Mesendoderm (in vitro differentiated cells): ENCODE measurements at regions not wholly inside any gene's neighbourhood (a gene's known extent, or its start where the extent isn't known, plus 50 kb on each side); places are given as distances from the start of the nearest gene placed in this dataset.
"Not testable (repeated sequence)": the region's sequence is repeated elsewhere in the genome, so short reads cannot be mapped to it uniquely, and the experiment has no call there.

Experiments
- DNase-seq: peaks from one replicate; pipeline ENCODE4 v3.0.0; 2013
- H2AK5ac ChIP-seq: 2 replicates; pipeline ENCODE4 v1.6.1; 2013; ENCODE audit warnings: low read length, inconsistent platforms
- H2BK120ac ChIP-seq: 2 replicates; pipeline ENCODE4 v1.6.1; 2013; ENCODE audit warnings: low read depth, mild to moderate bottlenecking, low read length, moderate library complexity, mixed read lengths
- H2BK15ac ChIP-seq: replicated peaks from 2 replicates; pipeline ENCODE4 v1.6.1; 2013; ENCODE audit warnings: low read depth, mild to moderate bottlenecking, moderate library complexity
- H2BK5ac ChIP-seq: 2 replicates; pipeline ENCODE4 v1.6.1; 2013; ENCODE audit warnings: low read length, inconsistent platforms
- H3K18ac ChIP-seq: 2 replicates; pipeline ENCODE4 v1.6.1; 2013; ENCODE audit warnings: mild to moderate bottlenecking, low read length, mixed read lengths
- H3K23ac ChIP-seq: one replicate; pipeline ENCODE4 v1.6.1; 2013; ENCODE audit warnings: low read length
- H3K27ac ChIP-seq: 2 replicates; pipeline ENCODE4 v1.5.1; 2013; ENCODE audit warnings: low read depth, mild to moderate bottlenecking, inconsistent platforms, low read length, moderate library complexity
- H3K27me3 ChIP-seq: 2 replicates; pipeline ENCODE4 v1.6.1; 2013; ENCODE audit warnings: low read length, control low read depth, mild to moderate bottlenecking, inconsistent platforms; ENCODE audit not compliant: insufficient read depth, poor library complexity
- H3K36me3 ChIP-seq: 2 replicates; pipeline ENCODE4 v1.6.1; 2013; ENCODE audit warnings: low read length, inconsistent platforms; ENCODE audit not compliant: control insufficient read depth, insufficient read depth
- H3K4ac ChIP-seq: one replicate; pipeline ENCODE4 v1.6.1; 2013; ENCODE audit warnings: low read depth, mild to moderate bottlenecking, low read length, moderate library complexity
- H3K4me1 ChIP-seq: 2 replicates; pipeline ENCODE4 v1.6.1; 2013; ENCODE audit warnings: low read depth, low read length, inconsistent platforms; ENCODE audit not compliant: control insufficient read depth
- H3K4me2 ChIP-seq: 2 replicates; pipeline ENCODE4 v1.6.1; 2013; ENCODE audit warnings: low read length
- H3K4me3 ChIP-seq: 2 replicates; pipeline ENCODE4 v1.5.1; 2013; ENCODE audit warnings: mild to moderate bottlenecking, low read length
- H3K56ac ChIP-seq: one replicate; pipeline ENCODE4 v1.6.1; 2013; ENCODE audit warnings: low read length
- H3K79me1 ChIP-seq: 2 replicates; pipeline ENCODE4 v1.6.1; 2013; ENCODE audit warnings: low read length, inconsistent platforms
- H3K79me2 ChIP-seq: 2 replicates; pipeline ENCODE4 v1.6.1; 2013; ENCODE audit warnings: mild to moderate bottlenecking, low read length; ENCODE audit not compliant: control insufficient read depth, insufficient read depth
- H3K9ac ChIP-seq: 2 replicates; pipeline ENCODE4 v1.6.1; 2013; ENCODE audit warnings: low read length, inconsistent platforms
- H4K5ac ChIP-seq: one replicate; pipeline ENCODE4 v1.6.1; 2013; ENCODE audit warnings: low read length
- H4K8ac ChIP-seq: one replicate; pipeline ENCODE4 v1.6.1; 2013; ENCODE audit warnings: low read depth, mild to moderate bottlenecking, control low read depth, low read length, moderate library complexity
- WGBS: extraction: QIAGEN DNeasy Blood & Tissue Kit; methylation state at CpG from one replicate; pipeline ENCODE4 v1.1.7; 2013; ENCODE audit warnings: low lambda C conversion rate, missing lambda C conversion rate; ENCODE audit not compliant: insufficient coverage; ENCODE audit errors: extremely low coverage; 5-methylcytosine and 5-hydroxymethylcytosine counted together

- not testable (repeated sequence) for H2AK5ac ChIP-seq, H3K4me1 ChIP-seq, H4K8ac ChIP-seq, H3K27me3 ChIP-seq, H2BK5ac ChIP-seq, H3K56ac ChIP-seq, H3K79me1 ChIP-seq, H4K5ac ChIP-seq, H3K23ac ChIP-seq, H3K79me2 ChIP-seq, H3K4ac ChIP-seq, H3K4me3 ChIP-seq, DNase-seq, H2BK120ac ChIP-seq, H3K9ac ChIP-seq, H2BK15ac ChIP-seq, H3K18ac ChIP-seq, H3K4me2 ChIP-seq, H3K27ac ChIP-seq, H3K36me3 ChIP-seq
- WGBS = no CpG with 5 or more reads among the region's 25 CpGs
These were observed 277.2 kb upstream of the PLGLB2 start for GRCh38 chr2:87470381-87471380.

- DNase-seq, H4K5ac ChIP-seq, H2BK15ac ChIP-seq, H3K18ac ChIP-seq, H3K4me1 ChIP-seq, H4K8ac ChIP-seq, H2BK120ac ChIP-seq, H3K79me1 ChIP-seq, H2AK5ac ChIP-seq, H3K4me2 ChIP-seq, H3K56ac ChIP-seq, H3K79me2 ChIP-seq, H2BK5ac ChIP-seq, H3K4ac ChIP-seq, H3K23ac ChIP-seq, H3K27ac ChIP-seq, H3K4me3 ChIP-seq, H3K36me3 ChIP-seq, H3K9ac ChIP-seq, H3K27me3 ChIP-seq: not testable (repeated sequence)
- no CpG with 5 or more reads among the region's 3 CpGs for WGBS
These were observed 276.4 kb upstream of the PLGLB2 start for GRCh38 chr2:87471478-87471877.

- not testable (repeated sequence) for H3K36me3 ChIP-seq, H3K79me1 ChIP-seq, H3K56ac ChIP-seq, H3K79me2 ChIP-seq, H3K18ac ChIP-seq, H2AK5ac ChIP-seq, H2BK120ac ChIP-seq, DNase-seq, H3K4me3 ChIP-seq, H4K5ac ChIP-seq, H3K4me2 ChIP-seq, H3K27ac ChIP-seq, H3K23ac ChIP-seq, H2BK5ac ChIP-seq, H3K27me3 ChIP-seq, H2BK15ac ChIP-seq, H3K9ac ChIP-seq, H3K4me1 ChIP-seq, H3K4ac ChIP-seq, H4K8ac ChIP-seq
- no CpG with 5 or more reads among the region's 5 CpGs for WGBS
These were observed 271.5 kb upstream of the PLGLB2 start for GRCh38 chr2:87476223-87476872.

GRCh38 chr2:87476936-87477335 lies 271.0 kb upstream of the PLGLB2 start:
- not testable (repeated sequence) for H4K5ac ChIP-seq, H3K27me3 ChIP-seq, H2AK5ac ChIP-seq, H3K56ac ChIP-seq, H3K79me1 ChIP-seq, H3K79me2 ChIP-seq, H3K9ac ChIP-seq, H3K23ac ChIP-seq, H3K4ac ChIP-seq, H3K4me2 ChIP-seq, H2BK5ac ChIP-seq, DNase-seq, H3K18ac ChIP-seq, H3K27ac ChIP-seq, H2BK15ac ChIP-seq, H2BK120ac ChIP-seq, H4K8ac ChIP-seq, H3K4me1 ChIP-seq, H3K36me3 ChIP-seq, H3K4me3 ChIP-seq
- no CpG with 5 or more reads among the region's 5 CpGs for WGBS

- DNase-seq, H3K18ac ChIP-seq, H3K79me1 ChIP-seq, H2BK120ac ChIP-seq, H3K4me2 ChIP-seq, H3K36me3 ChIP-seq, H3K79me2 ChIP-seq, H4K8ac ChIP-seq, H3K27me3 ChIP-seq, H3K4me3 ChIP-seq, H4K5ac ChIP-seq, H3K4me1 ChIP-seq, H3K23ac ChIP-seq, H3K4ac ChIP-seq, H2AK5ac ChIP-seq, H3K9ac ChIP-seq, H2BK5ac ChIP-seq, H2BK15ac ChIP-seq, H3K56ac ChIP-seq, H3K27ac ChIP-seq: not testable (repeated sequence)
- WGBS = no CpG with 5 or more reads among the region's 12 CpGs
These were observed 270.0 kb upstream of the PLGLB2 start for GRCh38 chr2:87477669-87478428.
